Hippocampal formation (tissue), 2 donors: ENCODE measurements at regions not wholly inside any gene's neighbourhood (a gene's known extent, or its start where the extent isn't known, plus 50 kb on each side); places are given as distances from the start of the nearest gene placed in this dataset.
"Not testable (repeated sequence)": the region's sequence is repeated elsewhere in the genome, so short reads cannot be mapped to it uniquely, and the experiment has no call there.

ENCODE experiments used
- DNase-seq, 2 donors: peaks; one replicate each; lab custom pipeline; 2025; lab: John Stamatoyannopoulos, UW

DNA sequence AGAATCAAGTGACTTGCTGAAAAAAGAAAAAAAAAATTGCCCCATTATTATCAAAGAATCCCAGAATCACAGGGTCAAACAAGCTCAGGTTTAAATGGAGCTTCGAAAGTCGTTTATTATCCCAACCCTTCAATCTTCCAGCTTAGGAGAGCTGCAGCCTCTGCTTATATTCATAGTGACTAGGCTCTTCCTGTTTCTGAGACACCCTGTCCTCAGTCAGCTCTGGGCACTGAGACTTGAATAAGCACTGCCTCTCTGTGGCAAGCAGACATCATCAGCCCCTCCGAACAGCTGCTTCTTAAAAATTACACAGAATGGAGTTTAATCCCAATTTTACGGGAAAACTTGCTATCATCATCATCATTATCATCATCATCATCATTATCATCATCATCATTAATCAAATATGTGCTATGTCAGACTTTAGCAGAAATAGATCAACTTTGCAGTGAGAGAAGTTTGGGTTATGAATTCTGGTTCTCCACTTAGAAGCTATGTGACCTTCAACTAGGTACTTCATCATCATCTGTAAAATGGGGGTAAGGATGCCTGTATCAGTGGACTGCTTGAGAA, 614.0 kb upstream of the SYNCRIP start:
- no peak for DNase-seq

- DNase-seq = no peak
These were observed 613.3 kb upstream of the SYNCRIP start for GRCh38 chr6:86255973-86256372.

DNA sequence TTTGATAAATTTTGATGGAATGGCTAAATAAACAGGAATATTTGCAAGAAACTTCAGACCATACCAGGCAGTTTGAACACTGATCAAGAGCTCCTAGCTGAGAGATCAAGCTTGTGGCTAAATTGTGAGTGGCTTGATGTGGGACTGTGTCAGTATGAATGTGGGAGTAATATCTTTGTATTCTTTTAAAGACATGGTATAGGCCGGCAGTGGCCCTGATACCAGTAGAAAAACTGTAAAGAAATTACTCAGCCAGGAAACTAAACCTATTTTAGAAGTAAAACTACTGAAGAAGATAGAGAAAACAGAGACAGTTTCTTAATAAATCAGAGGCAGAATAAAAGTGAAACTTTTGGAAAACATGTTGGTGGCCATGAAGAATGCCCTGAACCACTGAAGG, 608.4 kb upstream of the SYNCRIP start:
- DNase-seq = no peak

- DNase-seq = no peak
These were observed 575.2 kb upstream of the SYNCRIP start for GRCh38 chr6:86217906-86218305.

- no peak for DNase-seq
These were observed 572.6 kb upstream of the SYNCRIP start for GRCh38 chr6:86215323-86215722.

- DNase-seq = no peak
These were observed 563.3 kb upstream of the SYNCRIP start for GRCh38 chr6:86205980-86206379.

DNA sequence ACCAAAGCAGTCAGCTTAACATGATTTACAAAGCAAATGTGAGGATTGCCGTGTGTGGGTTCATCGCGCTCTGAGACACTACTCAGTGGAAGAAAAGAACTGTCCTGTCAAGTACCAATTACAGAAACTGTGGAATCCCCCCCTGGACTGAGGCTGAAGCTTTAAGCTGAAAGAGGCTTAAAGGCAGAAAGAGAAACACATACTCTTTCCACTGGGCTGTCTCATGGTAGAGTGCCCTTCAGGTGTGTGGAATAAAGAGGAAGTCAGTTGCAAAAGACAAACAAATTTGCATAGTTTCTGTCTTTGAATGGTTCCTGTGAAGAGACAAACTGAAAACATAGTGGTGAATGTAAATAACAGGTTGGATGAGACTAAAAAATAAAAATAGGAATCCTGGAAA, 560.4 kb upstream of the SYNCRIP start:
- no peak for DNase-seq

- DNase-seq = no peak
These were observed 551.1 kb upstream of the SYNCRIP start for GRCh38 chr6:86193821-86194220.

- DNase-seq = no peak
These were observed 549.4 kb upstream of the SYNCRIP start for GRCh38 chr6:86192123-86192522.

DNA sequence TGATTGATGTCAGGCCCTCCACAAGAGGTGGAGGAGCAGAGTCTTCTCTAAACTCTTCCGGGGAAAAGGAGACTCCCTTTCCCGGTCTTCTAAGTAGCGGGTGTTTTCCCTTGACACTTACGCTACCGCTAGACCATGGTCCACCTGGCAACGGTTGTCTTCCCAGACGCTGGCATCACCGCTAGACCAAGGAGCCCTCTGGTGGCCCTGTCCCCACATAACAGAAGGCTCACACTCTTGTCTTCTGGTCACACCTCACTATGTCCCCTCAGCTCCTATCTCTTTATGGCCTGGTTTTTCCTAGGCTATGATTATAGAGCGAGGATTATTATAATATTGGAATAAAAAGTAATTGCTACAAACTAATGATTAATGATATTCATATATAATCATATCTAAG, 532.5 kb upstream of the SYNCRIP start:
- DNase-seq = not testable (repeated sequence)

GRCh38 chr6:86154852-86155251, 512.2 kb upstream of the SYNCRIP start:
- no peak for DNase-seq

GRCh38 chr6:86153521-86153920, 510.8 kb upstream of the SYNCRIP start:
- no peak for DNase-seq

DNA sequence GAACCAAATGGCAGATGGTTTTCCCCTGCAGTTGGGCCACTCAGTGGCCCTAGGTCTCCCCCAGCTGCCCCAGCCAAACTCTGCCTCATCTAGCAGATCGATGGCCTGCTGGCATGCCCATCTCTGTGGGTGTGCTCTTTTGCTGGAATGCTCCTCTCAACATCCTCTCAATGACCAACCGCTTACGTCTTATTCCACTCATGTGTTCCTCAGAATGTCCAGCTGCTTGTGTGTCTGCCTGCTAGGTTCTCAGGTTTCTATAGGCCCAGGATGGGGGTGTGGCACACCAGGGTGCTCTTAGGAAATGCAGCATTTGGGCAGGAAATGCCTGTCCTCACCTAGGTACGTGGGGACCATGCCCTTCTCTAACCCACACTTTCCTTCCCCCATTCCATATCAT, 509.9 kb upstream of the SYNCRIP start:
- DNase-seq = no peak

- no peak for DNase-seq
These were observed 505.9 kb upstream of the SYNCRIP start for GRCh38 chr6:86148586-86148985.

DNA sequence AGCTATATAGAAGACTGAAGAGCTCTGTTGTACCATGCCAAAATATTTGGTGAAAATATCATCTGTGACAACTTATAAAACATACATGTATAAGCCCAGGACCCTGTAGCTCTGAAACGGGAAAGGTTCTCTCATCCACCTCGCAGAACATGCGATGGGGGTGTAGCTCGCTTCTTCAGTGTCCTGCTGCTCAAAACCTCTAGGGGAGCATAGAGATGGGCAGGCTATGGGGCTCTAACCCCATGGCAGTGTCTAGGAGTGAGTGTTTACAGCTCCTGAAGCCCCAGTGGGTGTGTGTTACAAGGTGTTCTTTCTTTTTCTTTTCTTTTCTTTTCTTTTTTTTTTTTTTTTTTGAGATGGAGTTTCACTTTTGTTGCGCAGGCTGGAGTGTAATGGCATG, 505.2 kb upstream of the SYNCRIP start:
- no peak for DNase-seq

DNA sequence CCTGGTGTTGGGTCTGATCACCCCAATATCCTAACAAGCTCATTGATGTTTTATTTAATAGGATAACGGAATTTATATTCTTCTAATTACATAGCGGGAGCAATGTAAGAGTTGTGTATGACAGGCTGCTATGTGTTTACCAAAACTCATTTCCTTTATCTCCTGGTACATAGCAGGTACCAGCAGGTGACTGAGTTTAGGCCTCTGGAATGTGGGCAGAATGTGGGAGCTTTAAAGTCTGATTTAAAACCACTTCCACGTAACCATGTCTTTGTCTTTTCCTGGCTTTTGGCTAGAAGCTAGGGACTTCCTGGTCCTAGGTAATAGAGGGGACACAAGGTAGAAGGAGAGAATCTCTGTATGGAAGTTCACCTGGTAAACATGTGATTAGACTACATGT, 504.6 kb upstream of the SYNCRIP start:
- DNase-seq = no peak

DNA sequence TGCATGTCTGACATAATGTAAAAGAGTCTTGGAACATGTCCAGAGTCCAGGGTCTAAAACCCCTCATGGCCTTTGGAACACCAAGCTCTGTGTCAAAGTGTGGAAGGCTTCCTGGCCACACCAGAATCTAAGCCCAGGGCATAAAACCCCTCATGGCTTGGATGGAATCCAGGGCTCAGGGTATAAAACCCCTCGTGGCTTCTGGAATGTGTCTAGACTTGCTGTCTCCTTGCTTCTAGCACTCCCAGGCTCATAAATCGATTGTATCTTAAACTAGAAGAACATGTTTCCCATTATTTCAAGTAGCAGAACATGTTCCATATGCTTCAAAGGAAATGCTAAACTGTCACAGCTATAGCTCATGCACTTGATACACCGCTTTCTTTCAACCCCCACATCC, 504.1 kb upstream of the SYNCRIP start:
- not testable (repeated sequence) for DNase-seq

DNA sequence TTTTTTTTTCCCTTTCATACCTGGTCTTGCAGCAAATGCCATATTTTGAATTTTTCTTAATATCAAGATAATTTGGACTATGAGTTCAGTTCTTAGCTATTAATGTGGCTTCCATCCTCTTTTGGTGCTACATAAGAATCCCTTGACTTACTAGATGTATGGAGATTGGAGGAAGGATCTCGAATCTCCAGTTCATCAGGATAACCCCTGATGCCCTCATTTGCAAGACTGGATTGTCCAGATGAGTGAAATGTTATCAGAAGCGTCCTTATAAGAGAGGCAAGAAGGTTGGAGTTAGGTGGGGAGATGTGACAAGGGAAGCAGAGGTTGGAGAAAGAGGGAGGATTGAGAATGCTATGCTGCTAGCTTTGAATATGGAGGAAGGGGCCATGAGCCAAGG, 499.6 kb upstream of the SYNCRIP start:
- no peak for DNase-seq

GRCh38 chr6:86128130-86128814, 485.6 kb upstream of the SYNCRIP start:
- DNase-seq = no peak

GRCh38 chr6:86122086-86122485, 479.4 kb upstream of the SYNCRIP start:
- no peak for DNase-seq

- no peak for DNase-seq
These were observed 475.6 kb upstream of the SYNCRIP start for GRCh38 chr6:86118271-86118670.

- DNase-seq = no peak
These were observed 465.3 kb upstream of the SYNCRIP start for GRCh38 chr6:86107985-86108384.

GRCh38 chr6:86087954-86088353, 445.3 kb upstream of the SYNCRIP start:
- DNase-seq = no peak

DNA sequence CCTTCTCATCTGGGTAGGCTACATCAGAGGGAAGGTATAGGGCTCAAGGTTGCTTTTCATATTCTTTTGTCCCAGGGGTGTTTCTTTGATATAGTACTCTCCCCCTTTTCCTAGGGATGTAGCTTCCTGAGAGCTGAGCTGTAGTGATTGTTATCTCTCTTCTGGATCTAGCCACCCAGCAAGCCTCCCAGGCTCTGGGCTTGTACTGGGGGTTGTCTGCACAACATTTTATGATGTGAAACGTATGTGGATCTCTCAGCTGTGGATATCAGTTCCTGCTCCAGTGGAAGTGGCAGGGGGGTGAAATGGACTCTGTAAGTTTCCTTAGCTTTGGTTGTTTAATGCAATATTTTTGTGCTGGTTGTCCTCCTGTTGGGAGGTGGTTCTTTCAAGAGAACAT, 437.3 kb upstream of the SYNCRIP start:
- DNase-seq = no peak
